GM19463 (cell line): ENCODE measurements at regions not wholly inside any gene's neighbourhood (a gene's known extent, or its start where the extent isn't known, plus 50 kb on each side); places are given as distances from the start of the nearest gene placed in this dataset.
"Not testable (repeated sequence)": the region's sequence is repeated elsewhere in the genome, so short reads cannot be mapped to it uniquely, and the experiment has no call there.

ENCODE experiments used
- ATAC-seq: cut with Tn5 transposase; IDR thresholded peaks from one replicate; pipeline ENCODE4 v1.9.1; 2021; ENCODE audit warnings: mild to moderate bottlenecking, moderate library complexity; ENCODE audit not compliant: unreplicated experiment

DNA sequence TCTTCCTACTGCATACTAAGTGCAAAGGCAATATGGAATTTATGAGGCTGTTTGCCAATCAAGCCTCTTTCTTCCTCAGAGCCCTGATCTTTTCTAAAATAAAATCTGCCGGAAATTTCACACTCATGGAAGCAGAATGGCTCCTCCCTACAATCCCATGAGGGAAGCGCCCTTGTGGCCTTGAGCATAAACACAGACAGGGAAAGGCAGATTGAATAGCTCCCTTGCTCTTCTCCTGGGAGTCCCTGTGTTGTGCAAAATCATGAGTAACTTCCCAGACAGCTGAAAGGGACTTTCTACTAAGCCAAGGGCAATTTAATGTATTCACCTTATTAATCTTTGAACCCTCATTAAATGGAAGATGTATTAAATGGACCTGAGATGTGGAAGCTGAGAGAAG is 226.1 kb upstream of the PIK3R1 start:
- no peak for ATAC-seq

DNA sequence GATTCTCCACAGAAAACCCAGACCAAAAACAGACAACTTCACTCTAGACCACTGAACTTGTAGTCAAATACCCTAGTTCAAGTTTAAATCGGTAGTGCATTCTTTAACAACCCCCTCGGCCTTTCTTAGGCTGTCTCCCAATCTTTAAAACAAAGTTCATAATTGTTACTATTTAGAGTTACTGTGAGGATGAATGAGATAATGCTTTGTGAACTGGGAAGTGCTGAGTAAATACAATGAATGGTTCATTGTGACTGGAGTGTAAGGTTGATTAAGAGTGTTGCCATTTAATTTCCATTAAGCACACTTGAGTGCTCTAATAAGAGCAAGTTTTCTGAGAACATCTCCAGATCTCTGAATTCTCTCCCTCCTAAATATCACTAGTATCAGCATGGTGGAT is 228.8 kb upstream of the PIK3R1 start:
- ATAC-seq, result no peak

DNA sequence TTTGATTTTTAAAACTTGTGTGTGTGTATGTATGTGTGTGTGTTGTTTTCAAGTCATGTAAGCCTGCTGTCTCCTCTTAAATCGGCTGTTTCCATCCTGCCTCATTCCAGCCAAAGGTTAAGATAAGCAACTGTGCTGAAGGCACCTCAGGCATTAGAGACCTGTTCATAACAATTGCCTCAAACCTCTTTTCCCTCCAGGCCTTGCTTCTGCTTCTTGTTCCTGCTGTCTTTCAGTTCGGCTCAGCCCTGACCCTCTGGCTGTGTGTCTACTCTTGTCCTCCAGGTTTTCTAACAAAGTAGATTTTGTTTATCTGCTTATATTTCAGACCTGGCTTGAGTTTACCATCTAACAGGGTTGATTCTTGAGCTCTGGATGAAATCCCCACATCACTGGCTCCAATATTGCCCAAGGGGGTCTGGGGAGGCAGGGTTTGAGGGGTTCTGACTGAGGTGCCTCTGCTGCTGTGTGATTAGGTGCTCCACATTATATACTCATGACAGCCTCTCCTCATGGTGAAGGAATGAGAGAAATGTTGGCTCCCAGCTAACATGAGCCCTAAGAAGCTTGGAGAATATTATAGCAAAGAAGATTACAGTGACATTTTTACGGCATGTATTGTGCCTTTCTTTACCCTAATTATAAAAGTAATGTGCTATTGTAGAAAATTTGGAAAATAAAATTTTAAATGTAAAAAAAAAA is 229.7 kb upstream of the PIK3R1 start:
- no peak for ATAC-seq

DNA sequence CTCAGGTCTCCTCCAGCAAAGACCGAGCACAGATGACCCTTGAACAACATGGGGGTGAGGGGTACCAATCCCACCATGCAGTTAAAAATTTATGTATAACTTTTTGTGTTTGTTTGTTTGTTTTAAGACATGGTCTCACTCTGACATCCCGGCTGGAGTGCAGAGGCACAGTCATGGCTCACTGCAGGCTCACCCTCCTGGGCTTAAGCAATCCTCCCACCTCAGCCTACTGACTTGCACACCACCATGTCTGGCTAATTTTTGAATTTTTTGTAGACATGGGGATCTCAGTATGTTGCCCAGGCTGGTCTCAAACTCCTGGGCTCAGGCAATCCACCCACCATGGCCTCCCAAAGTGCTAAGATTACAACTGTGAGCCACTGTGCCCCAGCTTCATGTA is 231.0 kb upstream of the PIK3R1 start:
- no peak for ATAC-seq

DNA sequence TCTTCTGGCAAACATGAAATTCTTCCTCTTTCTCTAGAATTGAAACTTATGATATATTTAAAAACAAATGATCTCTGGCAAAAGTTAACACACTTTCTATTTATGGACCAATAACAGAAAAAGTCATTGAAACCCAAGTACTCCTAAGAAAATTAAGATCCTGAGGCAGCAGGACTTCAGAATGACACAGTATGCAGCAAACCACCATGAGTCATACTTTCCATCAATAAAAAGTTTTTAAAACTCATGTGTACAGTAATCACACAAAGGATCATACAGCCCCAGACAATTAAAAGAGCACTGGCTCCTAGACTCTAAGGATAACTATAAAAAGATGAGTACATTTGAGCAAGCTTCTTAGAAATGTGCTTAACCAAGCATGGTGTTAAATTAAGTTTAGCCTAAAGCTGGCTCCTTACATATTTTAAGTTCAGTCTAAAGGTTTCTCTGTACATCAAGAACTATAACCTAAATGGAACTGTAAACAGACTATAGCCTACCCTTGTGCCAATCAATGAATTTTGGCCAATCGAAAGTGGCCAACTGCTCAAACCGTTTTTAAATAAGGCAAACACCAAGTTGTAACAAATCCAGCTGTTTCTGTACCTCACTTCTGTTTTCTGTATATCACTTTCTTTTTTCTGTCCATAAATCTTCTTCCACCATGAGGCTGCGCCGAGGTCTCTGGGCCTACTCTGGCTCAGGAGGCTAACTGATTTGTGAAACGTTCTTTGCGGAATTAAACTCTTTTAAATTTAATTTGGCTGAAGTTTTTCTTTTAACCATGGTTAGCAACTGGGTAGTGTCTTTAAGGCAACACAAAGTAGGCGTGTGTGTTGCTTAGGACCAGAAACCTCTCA is 232.1 kb upstream of the PIK3R1 start:
- ATAC-seq, result peak; percentile 60

DNA sequence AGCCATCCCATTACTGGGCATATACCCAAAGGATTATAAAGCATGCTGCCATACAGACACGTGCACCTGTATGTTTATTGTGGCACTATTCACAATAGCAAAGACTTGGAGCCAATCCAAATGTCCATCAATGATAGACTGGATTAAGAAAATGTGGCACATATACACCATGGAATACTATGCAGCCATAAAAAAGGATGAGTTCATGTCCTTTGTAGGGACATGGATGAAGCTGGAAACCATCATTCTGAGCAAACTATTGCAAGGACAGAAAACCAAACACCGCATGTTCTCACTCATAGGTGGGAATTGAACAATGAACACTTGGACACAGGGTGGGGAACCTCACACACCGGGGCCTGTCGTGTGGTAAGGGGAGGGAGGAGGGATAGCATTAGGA is 233.4 kb upstream of the PIK3R1 start:
- ATAC-seq, result not testable (repeated sequence)

DNA sequence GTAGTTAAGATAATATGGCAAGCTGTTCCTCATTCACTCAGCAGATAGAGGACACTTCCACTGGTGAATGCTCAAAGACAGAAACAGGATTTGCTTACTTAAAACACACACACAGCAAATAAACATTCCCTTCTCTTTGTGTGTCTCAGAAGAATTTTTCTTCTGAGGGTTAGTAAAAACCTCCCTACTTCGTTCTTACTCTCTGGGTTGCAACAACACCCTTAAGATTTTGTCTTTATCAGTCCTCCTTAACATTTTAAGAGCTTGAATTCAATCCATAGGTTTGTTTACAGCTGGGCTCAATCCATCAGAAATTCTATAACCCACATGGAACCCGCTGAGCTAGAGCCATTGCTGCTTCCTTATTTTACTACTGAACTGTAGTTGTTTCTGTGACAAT is 237.4 kb upstream of the PIK3R1 start:
- ATAC-seq, result no peak

DNA sequence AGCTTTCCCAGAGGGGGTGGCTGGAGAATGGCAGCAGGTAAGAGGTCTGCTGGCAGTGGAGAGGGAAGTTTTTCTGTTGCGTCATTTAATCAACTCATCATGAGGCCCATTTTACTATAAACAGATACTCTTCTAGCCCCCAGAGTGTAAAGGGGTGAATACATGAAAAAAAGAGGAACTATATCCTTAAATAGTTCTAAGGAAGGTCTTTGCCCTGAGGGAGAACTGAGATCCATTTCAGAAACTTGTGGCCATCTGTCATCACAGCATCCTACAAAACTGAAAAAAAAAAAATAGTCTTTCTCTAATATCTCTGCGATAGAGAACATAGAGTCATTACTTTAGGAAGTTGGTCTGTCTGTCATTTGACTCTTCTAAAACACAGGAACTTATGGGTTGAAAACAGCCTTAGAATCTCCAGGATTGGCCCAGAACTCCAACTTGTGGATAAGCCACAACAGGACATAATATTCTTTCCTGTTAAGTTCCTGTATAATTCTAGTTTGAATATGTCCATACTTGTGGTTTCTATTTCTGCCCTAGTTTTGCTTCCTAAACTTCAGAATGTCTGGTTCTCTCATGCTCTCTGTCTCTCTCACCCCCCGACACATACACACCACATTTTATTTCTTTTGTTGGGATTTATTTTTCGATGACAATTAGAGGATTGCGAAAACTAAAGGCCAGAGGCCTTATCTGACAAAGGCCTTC is 238.5 kb upstream of the PIK3R1 start:
- ATAC-seq, result no peak

DNA sequence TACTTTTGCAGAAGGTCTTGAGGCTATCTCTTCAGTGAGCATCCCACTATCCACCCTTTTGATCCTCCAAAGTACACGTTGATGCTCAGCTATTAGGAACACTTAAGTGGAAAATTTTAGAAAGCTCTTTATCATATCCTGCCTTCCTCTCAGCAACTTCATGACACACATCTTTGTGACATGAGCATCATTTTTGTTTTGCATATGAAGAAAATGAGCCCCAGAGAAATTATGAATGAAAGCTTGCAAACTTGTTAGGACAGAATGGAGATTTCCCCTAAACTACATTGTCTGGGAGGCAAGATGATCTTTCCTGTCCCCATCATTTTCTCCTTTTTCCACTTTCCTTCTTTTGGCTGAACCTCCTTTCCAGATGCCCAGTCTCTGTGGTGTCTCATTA is 239.4 kb upstream of the PIK3R1 start:
- no peak for ATAC-seq

DNA sequence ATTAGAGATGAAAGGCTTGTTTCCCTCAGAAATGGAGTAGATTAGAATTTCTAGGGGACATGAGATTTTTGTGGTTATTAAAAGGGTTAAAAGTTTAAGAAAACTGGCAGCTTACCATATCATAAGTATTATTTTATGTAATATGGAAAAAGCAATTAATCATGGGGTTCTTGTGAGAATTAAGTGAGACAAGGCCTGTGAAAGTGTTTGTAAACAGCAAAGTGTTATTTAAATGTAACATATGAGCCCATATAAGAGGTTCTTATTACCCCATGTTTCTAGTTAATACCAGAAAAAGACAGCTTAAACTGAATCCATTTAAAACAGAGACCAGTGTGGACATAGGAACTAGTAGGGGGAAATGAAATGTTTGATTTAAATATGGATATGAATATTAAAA is 241.1 kb upstream of the PIK3R1 start:
- ATAC-seq, result no peak

DNA sequence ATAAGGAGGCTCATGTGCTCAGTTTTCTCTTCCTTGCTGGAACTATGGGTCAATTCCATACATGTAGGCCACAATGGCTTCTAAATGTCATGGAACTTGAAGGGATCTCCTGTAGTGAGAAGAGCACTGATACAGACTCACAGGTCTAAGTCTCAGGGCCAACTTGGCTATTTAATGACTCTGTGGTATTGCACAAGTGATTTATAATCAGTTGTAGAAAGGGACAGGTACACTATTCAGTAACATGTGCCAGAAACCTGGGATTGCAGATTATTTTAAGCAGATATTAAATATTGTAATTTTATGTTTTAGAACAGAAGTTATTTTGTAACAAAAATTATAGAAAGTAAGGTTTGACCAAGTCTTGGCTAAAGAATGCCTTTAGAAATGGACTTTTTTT is 241.5 kb upstream of the PIK3R1 start:
- no peak for ATAC-seq

DNA sequence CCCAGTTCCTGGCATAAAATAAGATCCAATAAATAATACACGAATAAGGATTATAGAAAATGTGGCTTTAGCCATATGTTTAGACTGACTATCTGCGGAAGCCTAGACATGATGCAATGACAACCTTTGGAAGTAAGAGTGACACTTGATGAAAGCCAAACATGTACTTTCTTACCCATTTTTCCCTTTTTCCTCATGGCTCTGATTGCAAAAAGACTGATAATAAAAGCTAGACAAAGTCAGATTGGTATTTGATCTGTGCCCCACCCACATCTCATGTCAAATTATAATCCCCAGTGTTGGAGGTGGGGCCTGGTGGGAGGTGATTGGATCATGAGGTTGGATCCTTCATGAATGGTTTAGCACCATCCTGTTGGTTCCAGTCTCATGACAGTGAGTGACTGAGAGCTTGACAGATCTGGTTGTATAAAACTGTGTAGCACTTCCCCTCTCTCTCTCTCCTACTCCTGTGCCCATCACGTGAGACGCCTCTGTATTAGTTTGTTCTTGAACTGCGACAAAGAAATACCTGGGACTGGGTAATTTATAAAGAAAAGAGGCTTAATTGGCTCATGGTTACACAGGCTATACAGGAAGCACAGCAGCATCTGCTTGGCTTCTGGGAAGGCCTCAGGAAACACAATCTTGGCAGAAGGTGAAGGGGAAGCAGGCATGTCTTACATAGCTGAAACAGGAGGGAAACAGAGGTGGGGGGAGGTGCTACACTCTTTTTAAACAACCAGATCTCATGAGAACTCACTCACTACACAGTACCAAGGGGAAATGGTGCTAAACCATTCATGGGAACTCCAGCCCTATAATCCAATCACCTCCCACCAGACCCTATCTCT is 243.4 kb upstream of the PIK3R1 start:
- ATAC-seq, result no peak

DNA sequence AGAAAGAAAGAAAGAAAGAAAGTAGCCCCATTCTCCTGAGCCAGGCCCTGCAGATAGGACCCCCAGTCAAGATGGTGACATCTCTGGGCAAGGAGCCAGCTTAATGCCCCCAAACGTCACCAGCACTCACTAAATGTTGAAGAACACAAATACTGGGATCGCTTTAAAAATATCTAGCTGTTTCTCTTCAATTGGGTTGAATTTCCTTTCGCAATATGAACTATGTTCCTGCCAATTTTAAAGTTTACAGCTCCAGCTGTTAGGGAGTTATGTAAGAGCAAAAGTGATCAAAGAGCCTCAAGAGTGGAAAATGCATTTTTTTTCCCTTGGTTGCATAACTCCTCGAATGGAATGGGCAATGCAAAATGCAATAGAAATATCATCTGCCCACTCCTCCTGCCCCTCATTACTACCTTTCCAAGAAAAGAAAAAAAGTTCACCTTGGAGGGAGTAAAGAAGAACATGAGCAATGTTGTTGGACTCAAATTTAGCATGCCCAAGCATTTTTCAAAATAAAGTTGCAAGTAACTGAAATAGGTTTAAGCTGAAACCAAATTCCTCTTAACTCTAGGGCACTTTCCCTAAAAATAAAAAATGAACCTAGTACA is 244.2 kb upstream of the PIK3R1 start:
- ATAC-seq, result no peak

DNA sequence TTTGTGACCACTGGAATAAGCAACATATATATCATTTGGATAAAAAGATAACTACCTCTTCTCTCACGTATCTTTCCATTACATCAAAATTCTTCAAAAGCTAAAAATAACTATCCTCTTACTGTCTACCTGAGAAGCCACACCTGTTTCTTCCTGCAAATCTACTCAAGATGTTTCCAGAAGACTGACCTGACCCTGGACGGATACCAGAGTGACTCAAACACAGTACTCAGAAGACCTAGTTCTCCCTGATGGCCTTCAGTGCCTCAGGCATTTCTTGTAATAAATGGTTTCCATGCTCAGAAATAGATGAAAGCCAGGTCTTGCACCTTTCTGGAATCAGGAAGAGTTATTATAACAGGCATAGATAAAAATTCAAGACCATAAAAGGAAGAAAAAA is 245.9 kb upstream of the PIK3R1 start:
- ATAC-seq, result no peak

DNA sequence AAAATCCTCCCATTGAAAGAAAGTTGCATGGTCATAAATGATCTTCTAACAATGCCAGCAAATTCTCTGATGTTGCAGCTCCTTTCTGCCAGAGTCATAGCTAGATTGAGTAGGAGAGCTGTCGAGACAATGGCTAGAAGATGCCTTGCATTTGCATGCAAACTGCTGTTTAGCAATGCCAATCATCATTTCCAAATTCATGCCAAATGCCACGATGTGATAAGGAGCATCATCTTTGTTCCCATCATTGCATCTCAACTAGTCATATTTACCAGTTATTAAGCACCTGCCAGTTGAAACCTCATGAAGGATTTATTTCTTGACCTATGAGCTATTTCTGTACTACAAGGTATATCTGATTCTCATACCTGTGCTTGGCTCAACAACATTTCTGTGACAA is 246.4 kb upstream of the PIK3R1 start:
- ATAC-seq, result no peak

DNA sequence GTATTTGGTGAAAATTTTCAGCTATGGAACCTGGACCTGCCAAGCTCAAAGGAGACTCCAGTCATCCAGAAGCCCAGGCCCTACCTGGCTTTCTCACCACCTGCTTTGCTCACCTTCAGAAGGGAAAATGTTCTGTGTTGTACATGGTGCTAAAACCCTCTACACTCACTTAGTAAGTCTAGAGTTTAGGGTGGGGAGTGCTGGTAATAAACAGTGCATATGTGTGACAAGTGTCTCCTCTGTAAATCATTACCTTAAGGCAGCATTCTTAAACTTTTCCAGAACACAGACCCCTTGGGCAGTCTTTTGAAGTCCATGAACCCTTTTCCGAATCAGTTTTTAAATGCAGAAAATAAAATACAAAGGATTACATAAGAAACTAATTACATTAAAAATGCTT is 248.8 kb upstream of the PIK3R1 start:
- no peak for ATAC-seq

DNA sequence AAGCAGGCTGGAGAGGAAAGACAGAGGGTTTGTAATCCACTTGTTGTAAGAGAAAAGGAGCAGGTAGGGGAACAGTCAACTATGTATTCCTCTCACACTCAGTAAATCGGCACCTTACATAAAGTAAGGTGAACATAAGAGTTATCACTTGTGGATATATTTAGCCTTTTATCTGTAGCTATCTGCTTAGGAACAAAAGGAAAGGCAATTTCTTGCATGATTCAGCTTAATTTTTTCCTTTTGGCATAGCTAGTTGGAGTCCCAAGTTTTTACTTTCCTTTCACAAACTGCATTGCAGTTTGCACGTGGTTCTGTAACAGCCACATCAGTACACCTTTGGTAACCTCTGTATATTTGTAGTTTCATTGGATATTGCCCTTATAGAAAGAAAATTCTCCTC is 250.9 kb upstream of the PIK3R1 start:
- ATAC-seq, result no peak

DNA sequence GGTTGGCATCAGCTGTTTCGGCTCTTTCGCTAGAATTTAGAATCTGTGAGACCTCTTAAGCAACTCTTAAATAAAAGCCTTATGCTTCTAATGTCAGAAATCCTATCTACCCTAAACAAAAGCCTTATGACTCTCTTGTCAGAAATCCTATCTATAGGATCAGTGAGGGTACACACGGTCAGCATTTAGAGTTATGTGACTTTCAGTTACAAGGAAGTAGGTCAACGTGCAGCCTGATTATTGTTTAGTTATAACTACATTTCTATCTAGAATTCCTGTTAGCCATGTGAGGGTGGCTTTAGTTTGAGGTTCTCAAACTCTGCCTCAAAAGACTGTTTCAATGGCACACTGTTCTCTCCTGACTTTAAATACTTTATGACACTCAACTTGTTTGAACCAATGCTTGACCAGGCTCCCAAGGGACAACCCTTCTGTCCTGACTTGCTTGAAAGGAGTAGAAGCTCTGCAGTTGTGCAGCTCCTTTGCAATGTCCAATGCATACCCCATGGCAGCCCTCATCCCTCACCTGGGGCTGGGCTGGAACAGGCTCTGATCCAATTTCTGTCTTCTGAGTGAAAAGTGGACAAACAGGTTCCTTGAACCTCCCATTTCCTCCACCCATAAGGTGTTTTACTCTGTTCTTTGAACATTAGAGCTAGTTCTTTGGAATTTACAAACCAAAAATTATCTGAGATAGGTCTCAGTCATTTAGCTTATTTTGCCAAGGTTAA is 251.6 kb upstream of the PIK3R1 start:
- ATAC-seq, result no peak

DNA sequence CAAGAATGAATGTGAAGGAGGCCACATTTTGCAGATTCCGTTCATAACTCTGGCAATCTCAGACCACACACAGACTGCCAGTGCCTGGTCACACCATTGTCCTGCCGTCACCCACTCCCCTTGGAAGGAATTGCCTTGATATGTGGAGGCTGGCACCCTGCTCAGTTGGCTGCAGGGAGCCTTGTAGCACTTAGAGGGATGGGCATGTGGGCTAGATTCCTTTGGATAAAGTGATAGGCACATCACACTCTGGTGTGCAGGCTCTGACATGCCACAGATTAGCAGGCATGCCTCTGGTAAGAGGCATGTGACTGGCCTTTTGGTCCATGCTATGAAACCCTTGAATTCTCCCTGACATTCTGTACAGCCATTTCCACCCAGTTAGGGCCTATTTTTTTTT is 254.6 kb upstream of the PIK3R1 start:
- no peak for ATAC-seq

DNA sequence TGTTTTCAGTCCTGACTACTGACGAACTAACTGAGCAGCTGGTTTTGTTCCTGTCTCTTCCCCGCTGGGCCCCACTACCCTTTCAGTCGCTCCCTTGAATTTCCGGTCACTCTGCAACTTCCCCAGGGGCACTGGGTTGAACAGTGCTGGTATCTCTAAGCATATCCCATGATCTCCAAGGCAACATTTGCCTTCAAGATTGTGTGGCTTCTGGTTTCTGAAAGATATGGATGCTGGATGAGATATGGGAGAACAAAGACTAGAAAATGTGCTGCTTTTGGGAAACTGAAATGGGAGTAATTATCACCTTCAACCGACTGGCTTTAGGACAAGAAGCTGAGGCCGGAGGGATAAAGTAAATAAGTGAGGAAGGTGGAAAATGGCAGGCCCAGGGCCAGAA is 258.2 kb upstream of the PIK3R1 start:
- ATAC-seq, result no peak
